ENCODE measurements at regions not wholly inside any gene's neighbourhood (a gene's known extent, or its start where the extent isn't known, plus 50 kb on each side); places are given as distances from the start of the nearest gene placed in this dataset.

DNA sequence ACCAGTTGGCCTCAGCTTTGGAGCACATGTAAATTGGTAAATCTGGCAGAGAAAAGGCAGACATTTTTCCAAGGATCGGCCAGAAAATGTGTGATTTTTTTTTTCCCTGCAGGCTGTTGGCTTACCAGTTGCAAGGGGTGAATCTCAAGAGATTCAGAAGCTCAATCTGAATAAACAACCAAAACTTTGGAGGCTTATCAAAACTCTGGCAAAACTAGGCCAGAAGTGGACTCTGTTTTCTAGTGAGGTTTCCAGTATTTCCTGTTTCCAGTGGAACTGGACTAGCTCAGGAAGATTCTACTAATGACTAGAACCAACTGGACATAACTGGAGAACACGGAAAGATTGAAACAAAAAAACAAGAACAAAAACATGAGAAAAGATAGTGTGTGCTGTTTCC is 191.3 kb downstream of the SMIM20 start:
- peak overlapping the region; percentile 61 for H3K27ac ChIP-seq (ENCODE audit: low read depth, low read length)
- H3K36me3 ChIP-seq (ENCODE audit: insufficient read depth, low read length): no peaks in the 10 kb centered on the region
- H2AFZ ChIP-seq (ENCODE audit: low read length, unreplicated experiment): peak overlapping the region; percentile 42
- H3K4me3 ChIP-seq (ENCODE audit: low read depth, low read length): no peak overlapping the region
- no peaks in the 10 kb centered on the region for H3K27me3 ChIP-seq (ENCODE audit: insufficient read depth, low read length)
- H3K79me2 ChIP-seq (ENCODE audit: control insufficient read depth, insufficient read depth, low read length, unreplicated experiment): no peaks in the 10 kb centered on the region
- peaks cover 20% of the 10 kb centered on the region for H3K4me1 ChIP-seq (ENCODE audit: control insufficient read depth, insufficient read depth, low read length, unreplicated experiment)

DNA sequence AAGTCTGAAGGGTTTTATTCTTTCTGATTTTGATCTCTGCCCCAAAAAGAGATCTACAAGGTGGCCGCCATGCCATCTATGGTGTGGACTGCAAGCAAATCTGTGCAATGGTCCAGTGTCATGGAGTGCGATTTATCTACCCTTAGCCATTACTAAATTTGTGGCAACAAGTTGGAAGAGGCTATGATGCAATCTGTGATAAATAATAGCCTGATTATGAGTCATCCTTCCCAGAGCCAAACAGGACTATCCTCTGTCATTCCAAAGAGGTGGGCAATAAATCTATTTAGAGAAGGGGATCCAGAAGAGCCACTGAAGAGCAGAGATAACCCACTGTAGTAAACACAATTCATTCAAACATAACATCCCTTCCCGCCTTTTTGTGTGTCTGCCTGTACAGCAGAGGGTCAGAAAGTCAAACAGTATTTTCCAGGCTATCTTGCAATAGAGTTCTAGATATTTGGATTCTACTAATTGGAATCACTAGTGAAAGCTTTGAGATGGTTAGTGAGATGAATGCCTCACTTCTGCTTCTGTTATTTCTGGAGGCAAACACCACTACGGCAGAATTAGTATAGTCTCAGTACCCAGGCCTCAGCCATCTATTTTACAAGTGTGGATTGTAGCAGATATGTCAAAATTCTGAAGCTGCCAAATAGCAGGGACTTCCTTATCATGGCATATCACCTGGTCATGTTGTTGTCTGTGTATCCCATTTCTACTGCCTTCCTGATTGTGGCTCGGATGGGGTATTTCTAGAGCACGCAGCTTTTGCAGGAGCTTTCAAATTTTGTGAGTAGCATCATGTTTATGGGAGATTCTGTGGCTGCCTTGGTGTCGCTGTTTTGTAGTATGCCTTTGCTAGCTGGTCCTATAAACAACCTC is 192.0 kb downstream of the SMIM20 start:
- Histone ChIP-seq H3K4me3 (ENCODE audit: low read depth, low read length) (no peak overlapping the region), H3K4me1 (ENCODE audit: control insufficient read depth, insufficient read depth, low read length, unreplicated experiment) (peaks cover 20% of the 10 kb centered on the region), H3K36me3 (ENCODE audit: insufficient read depth, low read length) (no peaks in the 10 kb centered on the region), H2AFZ (ENCODE audit: low read length, unreplicated experiment) (peak overlapping the region; percentile 42), H3K27me3 (ENCODE audit: insufficient read depth, low read length) (no peaks in the 10 kb centered on the region), H3K27ac (ENCODE audit: low read depth, low read length) (peak overlapping the region; percentile 61), H3K79me2 (ENCODE audit: control insufficient read depth, insufficient read depth, low read length, unreplicated experiment) (no peaks in the 10 kb centered on the region)

DNA sequence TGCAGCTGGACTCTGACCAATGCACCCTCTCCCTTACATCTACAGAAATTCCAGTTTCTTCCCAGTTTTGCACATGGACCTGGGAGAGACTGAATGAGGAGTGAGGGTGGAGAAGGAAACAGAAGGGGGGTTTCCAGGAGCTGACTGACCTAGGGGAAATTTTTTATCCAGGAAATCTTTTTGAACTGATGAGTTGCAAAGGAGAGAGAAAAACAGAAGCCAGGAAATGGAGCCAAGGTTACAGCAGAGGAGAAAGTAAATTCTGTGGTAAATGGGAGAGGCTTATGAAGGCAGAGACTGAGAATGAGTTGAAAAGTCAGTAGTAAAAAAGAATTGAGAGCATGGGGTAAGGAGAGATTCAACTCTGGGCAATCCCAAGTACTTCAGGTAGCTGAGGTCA is 192.8 kb downstream of the SMIM20 start:
- Histone ChIP-seq H3K79me2 (ENCODE audit: control insufficient read depth, insufficient read depth, low read length, unreplicated experiment) (no peaks in the 10 kb centered on the region), H2AFZ (ENCODE audit: low read length, unreplicated experiment) (no peak overlapping the region), H3K36me3 (ENCODE audit: insufficient read depth, low read length) (no peaks in the 10 kb centered on the region), H3K27me3 (ENCODE audit: insufficient read depth, low read length) (peaks cover 4% of the 10 kb centered on the region; the same call in 1 of the 2 replicates), H3K4me1 (ENCODE audit: control insufficient read depth, insufficient read depth, low read length, unreplicated experiment) (peaks cover 20% of the 10 kb centered on the region), H3K4me3 (ENCODE audit: low read depth, low read length) (no peak overlapping the region), H3K27ac (ENCODE audit: low read depth, low read length) (no peak overlapping the region)

DNA sequence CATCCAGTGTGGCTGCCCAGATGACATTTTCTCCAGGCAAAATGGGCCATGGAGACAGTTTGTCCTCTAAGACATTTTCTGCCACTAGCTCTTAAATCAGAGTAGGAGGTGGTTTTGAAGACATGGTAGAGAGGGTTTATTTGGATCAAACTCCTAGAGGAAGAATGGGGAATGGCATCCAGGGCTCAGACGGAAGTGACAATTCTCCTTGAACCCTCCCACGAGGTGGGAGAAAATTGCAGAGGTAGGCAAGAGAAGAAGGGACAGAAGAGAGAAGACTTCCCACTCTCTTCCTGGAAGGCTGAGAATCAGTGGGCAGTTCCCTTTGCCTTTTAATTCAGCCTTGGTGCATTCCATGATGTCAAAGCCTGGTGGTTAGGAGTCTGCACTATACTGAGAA is 194.0 kb downstream of the SMIM20 start:
- Histone ChIP-seq H3K4me1 (ENCODE audit: control insufficient read depth, insufficient read depth, low read length, unreplicated experiment) (peaks cover 20% of the 10 kb centered on the region), H3K4me3 (ENCODE audit: low read depth, low read length) (no peak overlapping the region), H3K36me3 (ENCODE audit: insufficient read depth, low read length) (no peaks in the 10 kb centered on the region), H3K27me3 (ENCODE audit: insufficient read depth, low read length) (peaks cover 4% of the 10 kb centered on the region; the same call in 1 of the 2 replicates), H2AFZ (ENCODE audit: low read length, unreplicated experiment) (no peak overlapping the region), H3K27ac (ENCODE audit: low read depth, low read length) (no peak overlapping the region), H3K79me2 (ENCODE audit: control insufficient read depth, insufficient read depth, low read length, unreplicated experiment) (no peaks in the 10 kb centered on the region)

DNA sequence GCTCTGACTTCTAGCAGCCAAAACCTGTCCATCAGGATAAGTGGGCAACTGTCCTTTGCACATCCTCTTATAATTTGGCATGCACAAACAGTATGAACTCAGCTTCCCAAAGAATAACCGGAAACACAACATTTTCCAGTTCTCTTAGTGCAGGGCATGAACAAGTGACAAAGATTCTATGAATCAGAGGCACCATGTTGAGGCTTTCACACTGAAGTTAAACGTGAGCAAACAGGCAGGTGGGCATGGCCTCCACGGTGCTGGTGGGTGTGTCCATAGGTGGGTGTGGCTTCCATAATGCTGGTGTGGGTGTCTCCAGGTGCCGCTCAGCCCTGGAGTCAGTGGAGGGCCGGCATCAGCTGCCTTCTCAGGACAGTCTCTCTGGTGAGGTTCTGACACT is 196.5 kb downstream of the SMIM20 start:
- Histone ChIP-seq H3K27me3 (ENCODE audit: insufficient read depth, low read length) (peaks cover 4% of the 10 kb centered on the region; the same call in 1 of the 2 replicates), H3K4me3 (ENCODE audit: low read depth, low read length) (no peak overlapping the region), H3K36me3 (ENCODE audit: insufficient read depth, low read length) (no peaks in the 10 kb centered on the region), H3K79me2 (ENCODE audit: control insufficient read depth, insufficient read depth, low read length, unreplicated experiment) (no peaks in the 10 kb centered on the region), H3K27ac (ENCODE audit: low read depth, low read length) (no peak overlapping the region), H2AFZ (ENCODE audit: low read length, unreplicated experiment) (no peak overlapping the region), H3K4me1 (ENCODE audit: control insufficient read depth, insufficient read depth, low read length, unreplicated experiment) (peaks cover 15% of the 10 kb centered on the region)

DNA sequence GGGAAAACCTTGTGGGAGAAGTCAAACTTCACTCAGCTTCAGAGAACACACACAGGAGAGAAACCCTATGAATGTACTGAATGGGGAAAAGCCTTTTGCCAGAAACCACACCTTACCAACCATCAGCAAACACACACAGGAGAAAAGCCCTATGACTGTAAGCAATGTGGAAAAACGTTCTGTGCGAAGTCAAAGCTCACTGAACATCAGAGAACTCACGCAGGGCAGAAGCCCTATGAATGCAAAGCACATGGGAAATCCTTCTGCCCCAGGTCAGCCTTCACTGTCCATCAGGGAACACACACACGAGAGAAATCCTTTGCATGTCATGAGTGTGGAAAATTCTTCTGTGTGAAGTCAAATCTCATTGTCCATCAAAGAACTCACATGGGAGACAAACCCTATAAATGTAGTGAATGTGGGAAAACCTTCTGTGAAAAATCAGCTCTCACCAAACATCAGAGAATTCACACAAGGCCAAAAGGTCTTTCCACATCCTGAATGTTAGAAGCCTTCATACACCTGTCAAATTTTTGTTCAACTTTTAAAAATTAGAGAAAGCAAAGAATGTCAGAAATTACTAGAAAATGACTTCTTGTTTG is 199.4 kb downstream of the SMIM20 start:
- no peak overlapping the region for H3K4me3 ChIP-seq (ENCODE audit: low read depth, low read length)

DNA sequence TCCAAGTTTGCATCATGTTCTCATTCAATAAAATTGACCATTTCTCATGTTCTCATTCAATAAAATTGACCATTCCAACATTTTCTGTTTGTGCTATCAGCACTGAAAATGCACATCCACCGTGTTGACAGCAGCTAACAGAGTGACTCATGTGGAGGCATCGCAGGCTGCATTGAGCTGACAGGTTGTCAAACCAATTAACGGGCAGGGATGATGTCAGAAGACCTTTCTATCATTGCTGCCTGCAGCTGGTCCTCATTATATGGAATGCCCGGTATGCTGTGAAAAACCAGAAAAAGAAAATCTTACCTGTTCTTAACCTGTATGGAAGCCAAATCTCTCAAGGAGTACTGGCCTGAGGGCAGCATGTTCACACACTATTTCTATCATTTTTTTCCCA is 202.0 kb downstream of the SMIM20 start:
- H3K79me2 ChIP-seq (ENCODE audit: control insufficient read depth, insufficient read depth, low read length, unreplicated experiment): no peaks in the 10 kb centered on the region
- peaks cover 21% of the 10 kb centered on the region for H3K27me3 ChIP-seq (ENCODE audit: insufficient read depth, low read length)
- H2AFZ ChIP-seq (ENCODE audit: low read length, unreplicated experiment): no peak overlapping the region
- no peak overlapping the region for H3K27ac ChIP-seq (ENCODE audit: low read depth, low read length)
- H3K4me1 ChIP-seq (ENCODE audit: control insufficient read depth, insufficient read depth, low read length, unreplicated experiment): no peaks in the 10 kb centered on the region
- H3K4me3 ChIP-seq (ENCODE audit: low read depth, low read length): no peak overlapping the region
- no peaks in the 10 kb centered on the region for H3K36me3 ChIP-seq (ENCODE audit: insufficient read depth, low read length)

More for the DNA sequence above, 199.4 kb downstream of the SMIM20 start:
- no peaks in the 10 kb centered on the region for H3K79me2 ChIP-seq (ENCODE audit: control insufficient read depth, insufficient read depth, low read length, unreplicated experiment)
- H3K36me3 ChIP-seq (ENCODE audit: insufficient read depth, low read length): no peaks in the 10 kb centered on the region
- H2AFZ ChIP-seq (ENCODE audit: low read length, unreplicated experiment): no peak overlapping the region
- no peaks in the 10 kb centered on the region for H3K4me1 ChIP-seq (ENCODE audit: control insufficient read depth, insufficient read depth, low read length, unreplicated experiment)
- no peak overlapping the region for H3K27ac ChIP-seq (ENCODE audit: low read depth, low read length)
- peaks cover 16% of the 10 kb centered on the region for H3K27me3 ChIP-seq (ENCODE audit: insufficient read depth, low read length)

DNA sequence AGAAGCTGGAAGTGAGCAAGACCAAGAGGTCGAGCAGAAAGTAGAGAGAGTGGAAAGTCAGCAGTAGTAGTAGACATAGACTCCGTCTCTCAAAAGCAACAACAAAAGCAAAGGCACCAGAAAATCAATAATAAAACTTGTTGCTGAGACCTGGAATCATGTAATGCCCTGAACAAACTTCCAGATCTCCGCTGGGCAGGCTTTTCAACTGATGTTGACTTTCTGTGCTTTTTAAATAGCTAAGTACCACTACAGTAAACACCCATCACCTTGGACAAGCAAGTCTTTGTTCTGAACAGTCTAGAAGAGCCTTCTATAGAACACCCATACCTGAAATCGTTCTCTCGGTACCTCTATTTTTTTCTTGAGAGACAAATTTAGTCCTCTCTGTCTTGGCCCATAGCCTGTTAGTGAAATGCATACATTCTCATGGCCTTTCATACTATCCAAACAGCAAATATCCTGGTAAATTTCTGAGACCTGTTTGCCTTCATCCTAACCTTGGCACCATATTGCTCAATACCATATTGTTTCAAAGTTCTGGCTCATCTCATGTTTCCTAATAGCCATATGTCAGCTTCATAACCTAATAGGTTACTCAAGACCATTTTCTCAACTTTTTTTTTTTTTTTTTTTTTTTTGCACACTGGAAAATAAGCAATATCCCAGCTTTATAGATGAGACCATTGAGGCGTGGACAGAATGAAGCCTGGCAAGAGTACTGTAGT is 200.6 kb upstream of the RBPJ start:
- no peaks in the 10 kb centered on the region for H3K36me3 ChIP-seq (ENCODE audit: insufficient read depth, low read length)
- no peaks in the 10 kb centered on the region for H3K79me2 ChIP-seq (ENCODE audit: control insufficient read depth, insufficient read depth, low read length, unreplicated experiment)
- H3K4me3 ChIP-seq (ENCODE audit: low read depth, low read length): no peak overlapping the region
- no peak overlapping the region for H2AFZ ChIP-seq (ENCODE audit: low read length, unreplicated experiment)
- H3K27me3 ChIP-seq (ENCODE audit: insufficient read depth, low read length): peaks cover 18% of the 10 kb centered on the region
- H3K4me1 ChIP-seq (ENCODE audit: control insufficient read depth, insufficient read depth, low read length, unreplicated experiment): no peaks in the 10 kb centered on the region
- no peak overlapping the region for H3K27ac ChIP-seq (ENCODE audit: low read depth, low read length)

DNA sequence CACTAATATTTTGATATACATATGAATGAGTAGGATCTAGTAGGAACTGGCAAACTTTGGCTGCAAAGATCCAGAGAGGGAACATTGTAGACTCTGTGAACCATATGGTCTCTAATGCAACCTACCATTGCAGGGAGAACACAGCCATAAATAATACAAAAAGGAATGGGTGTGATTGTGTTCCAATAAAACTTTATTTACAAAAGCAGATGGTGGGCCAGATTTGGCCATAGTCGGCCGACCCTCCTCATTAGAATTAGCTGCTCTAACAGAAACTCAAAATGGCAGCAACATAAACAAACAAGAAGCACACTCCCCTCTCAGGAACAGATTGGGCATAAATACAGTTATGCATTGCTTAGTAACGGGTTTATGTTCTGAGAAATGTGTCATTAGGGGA is 198.1 kb upstream of the RBPJ start:
- Histone ChIP-seq H3K4me1 (ENCODE audit: control insufficient read depth, insufficient read depth, low read length, unreplicated experiment) (peaks cover 8% of the 10 kb centered on the region), H3K27ac (ENCODE audit: low read depth, low read length) (no peak overlapping the region), H2AFZ (ENCODE audit: low read length, unreplicated experiment) (no peak overlapping the region), H3K4me3 (ENCODE audit: low read depth, low read length) (no peak overlapping the region), H3K36me3 (ENCODE audit: insufficient read depth, low read length) (no peaks in the 10 kb centered on the region), H3K79me2 (ENCODE audit: control insufficient read depth, insufficient read depth, low read length, unreplicated experiment) (no peaks in the 10 kb centered on the region), H3K27me3 (ENCODE audit: insufficient read depth, low read length) (peaks cover 10% of the 10 kb centered on the region; the same call in 1 of the 2 replicates)

DNA sequence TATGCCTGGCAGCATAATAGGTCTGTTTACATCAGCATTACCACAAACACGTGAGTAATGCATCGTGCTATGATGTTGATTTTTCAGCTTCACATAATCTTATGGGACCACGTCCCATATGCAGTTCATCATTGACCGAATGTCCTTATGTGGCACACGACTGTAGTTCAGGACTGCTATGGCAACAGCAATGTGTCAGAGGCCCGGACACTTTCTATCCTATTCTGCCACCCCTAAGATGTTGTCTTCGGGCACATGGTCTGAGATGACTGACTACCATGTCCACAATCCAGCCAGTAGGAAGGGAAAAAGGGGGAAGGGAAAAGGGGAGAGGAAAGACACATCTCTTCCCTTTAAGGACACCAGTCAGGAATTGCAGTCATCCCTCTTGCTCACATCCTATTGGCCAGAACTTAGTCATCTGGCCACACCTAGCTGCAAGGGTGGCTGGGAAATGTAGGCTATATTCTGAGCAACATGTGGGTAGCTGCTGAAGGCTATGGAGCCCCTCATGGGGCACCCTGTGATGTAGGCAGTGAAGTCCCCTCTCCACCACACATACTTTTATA is 196.0 kb upstream of the RBPJ start:
- H3K4me3 ChIP-seq (ENCODE audit: low read depth, low read length): no peak overlapping the region
- no peaks in the 10 kb centered on the region for H3K79me2 ChIP-seq (ENCODE audit: control insufficient read depth, insufficient read depth, low read length, unreplicated experiment)
- no peak overlapping the region for H3K27ac ChIP-seq (ENCODE audit: low read depth, low read length)
- H2AFZ ChIP-seq (ENCODE audit: low read length, unreplicated experiment): no peak overlapping the region
- peaks cover 14% of the 10 kb centered on the region for H3K4me1 ChIP-seq (ENCODE audit: control insufficient read depth, insufficient read depth, low read length, unreplicated experiment)
- no peaks in the 10 kb centered on the region for H3K27me3 ChIP-seq (ENCODE audit: insufficient read depth, low read length)
- H3K36me3 ChIP-seq (ENCODE audit: insufficient read depth, low read length): no peaks in the 10 kb centered on the region

Measured in ACC112 (cell line).